Ovary (tissue), 7 donors: ENCODE measurements at regions not wholly inside any gene's neighbourhood (a gene's known extent, or its start where the extent isn't known, plus 50 kb on each side); places are given as distances from the start of the nearest gene placed in this dataset.

Source experiments
- DNase-seq, 5 donors: peaks; one replicate each; pipeline ENCODE4 v3.0.0-alpha.2; 2019 to 2020
- H3K27ac ChIP-seq, 2 donors: fragments of 200-600 bp; one replicate each; pipeline versions ENCODE4 v1.5.1 to v1.8.0; 2019 to 2022
- H3K27me3 ChIP-seq: fragments of 200-600 bp; one replicate; pipeline ENCODE4 v1.8.0; 2022
- H3K36me3 ChIP-seq: fragments of 200-600 bp; sonication (generic); one replicate; pipeline ENCODE4 v1.5.1; 2019
- H3K4me1 ChIP-seq: one replicate; pipeline ENCODE4 v1.8.1; 2013; ENCODE audit warnings: mild to moderate bottlenecking, moderate library complexity; ENCODE audit not compliant: insufficient read depth
- H3K4me3 ChIP-seq: fragments of 200-600 bp; sonication (generic); one replicate; pipeline ENCODE4 v1.5.1; 2017
- H3K9me3 ChIP-seq, 2 donors: fragments of 200-600 bp in 1 of 2; sonication (generic) in 1 of 2; one replicate each; pipeline versions ENCODE4 v1.5.1 to v1.8.1; 2013 to 2019; ENCODE audit warnings: mild to moderate bottlenecking in 1 of 2, moderate library complexity in 1 of 2
- EP300 ChIP-seq: sonication (generic); formaldehyde crosslinking; IDR thresholded peaks from one replicate; pipeline ENCODE4 v1.6.1; 2017; ENCODE audit warnings: antibody characterized with exemption
- POLR2A ChIP-seq: fragments of 450-650 bp; IDR thresholded peaks from one replicate; pipeline ENCODE4 v1.6.1; 2017; ENCODE audit warnings: antibody characterized with exemption, mild to moderate bottlenecking, moderate library complexity
- WGBS, 3 donors: extraction: QIAGEN DNeasy Blood & Tissue Kit in 1 of 3; methylation state at CpG; one replicate each; pipeline versions ENCODE4 v1.1.5 to v1.1.7; 2013 to 2017; 5-methylcytosine and 5-hydroxymethylcytosine counted together
- intact Hi-C, 4 donors: fragments of 100-400 bp; cut with DNase I; formaldehyde crosslinking; loops; one replicate each; pipeline versions ENCODE4 v1.11.0 to v1.15.1; 2022 to 2023
- TF ChIP-seq, protein P1 (sequence below), 3 donors: fragments of 450-650 bp in 2 of 3; fragments of 200-600 bp in 1 of 3; IDR thresholded peaks; one replicate each; pipeline versions ENCODE4 v1.5.1 to v1.8.0; 2016 to 2022; ENCODE audit warnings: antibody characterized with exemption in 3 of 3, mild to moderate bottlenecking in 1 of 3
- donor health status: DM: no; HTN: no; CAD: no; lungs with moderate emphysema.
- donor health status: DM: no; HTN: no; CAD: no.
- donor health status: Bipolar disorder and iron deficiency.
- donor health status: DM: no; HTN: no; CAD: no.
- donor health status: DM: yes; HTN: yes; CAD: no.

DNA sequence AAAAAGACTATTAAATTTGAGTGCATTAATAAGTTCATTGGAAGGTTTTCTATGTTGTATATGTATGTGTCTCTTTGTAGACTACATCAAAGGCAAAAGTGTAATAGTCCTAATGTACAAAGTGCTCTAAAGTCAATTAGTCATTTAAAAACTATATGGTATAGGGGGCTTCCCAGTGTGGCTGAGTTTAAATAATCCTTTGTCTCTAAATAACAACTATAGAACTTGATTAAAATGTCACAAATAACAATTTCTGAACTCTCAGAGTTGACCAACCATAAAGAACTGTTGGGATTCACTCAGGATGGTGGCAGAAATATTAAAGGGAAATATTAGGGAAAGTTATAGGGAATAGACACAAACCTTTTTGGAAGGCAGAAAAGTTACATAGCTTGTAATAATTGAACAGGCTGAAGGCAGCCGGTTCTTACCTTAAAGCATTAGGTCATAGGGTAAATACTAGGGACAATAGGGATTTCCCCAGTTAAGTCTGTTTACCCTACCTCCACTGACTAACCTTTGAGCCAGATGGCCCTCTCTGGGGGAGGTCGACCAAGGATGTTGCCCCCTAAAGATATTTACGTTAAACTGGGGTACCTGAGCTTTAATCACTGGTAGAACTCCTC lies 1054.2 kb downstream of the ARAP2 start:
- Histone ChIP-seq H3K4me3 (no peak overlapping the region), H3K36me3 (peaks cover 2% of the 10 kb centered on the region), H3K9me3 (no peaks in the 10 kb centered on the region), H3K27ac (no peak overlapping the region), H3K27me3 (peaks cover 3% of the 10 kb centered on the region), H3K4me1 (no peaks in the 10 kb centered on the region)
- intact Hi-C loops = no loop called here
- WGBS, 3 donors = 50 to 56% (median 54%) methylated on average over 3 of the region's 3 CpGs
- no peak for TF ChIP-seq POLR2A
- TF ChIP-seq, protein P1, sequence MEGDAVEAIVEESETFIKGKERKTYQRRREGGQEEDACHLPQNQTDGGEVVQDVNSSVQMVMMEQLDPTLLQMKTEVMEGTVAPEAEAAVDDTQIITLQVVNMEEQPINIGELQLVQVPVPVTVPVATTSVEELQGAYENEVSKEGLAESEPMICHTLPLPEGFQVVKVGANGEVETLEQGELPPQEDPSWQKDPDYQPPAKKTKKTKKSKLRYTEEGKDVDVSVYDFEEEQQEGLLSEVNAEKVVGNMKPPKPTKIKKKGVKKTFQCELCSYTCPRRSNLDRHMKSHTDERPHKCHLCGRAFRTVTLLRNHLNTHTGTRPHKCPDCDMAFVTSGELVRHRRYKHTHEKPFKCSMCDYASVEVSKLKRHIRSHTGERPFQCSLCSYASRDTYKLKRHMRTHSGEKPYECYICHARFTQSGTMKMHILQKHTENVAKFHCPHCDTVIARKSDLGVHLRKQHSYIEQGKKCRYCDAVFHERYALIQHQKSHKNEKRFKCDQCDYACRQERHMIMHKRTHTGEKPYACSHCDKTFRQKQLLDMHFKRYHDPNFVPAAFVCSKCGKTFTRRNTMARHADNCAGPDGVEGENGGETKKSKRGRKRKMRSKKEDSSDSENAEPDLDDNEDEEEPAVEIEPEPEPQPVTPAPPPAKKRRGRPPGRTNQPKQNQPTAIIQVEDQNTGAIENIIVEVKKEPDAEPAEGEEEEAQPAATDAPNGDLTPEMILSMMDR (IDR thresholded peaks at IDR 0.05) = no peak
- no peak for TF ChIP-seq EP300
- no peak for DNase-seq

DNA sequence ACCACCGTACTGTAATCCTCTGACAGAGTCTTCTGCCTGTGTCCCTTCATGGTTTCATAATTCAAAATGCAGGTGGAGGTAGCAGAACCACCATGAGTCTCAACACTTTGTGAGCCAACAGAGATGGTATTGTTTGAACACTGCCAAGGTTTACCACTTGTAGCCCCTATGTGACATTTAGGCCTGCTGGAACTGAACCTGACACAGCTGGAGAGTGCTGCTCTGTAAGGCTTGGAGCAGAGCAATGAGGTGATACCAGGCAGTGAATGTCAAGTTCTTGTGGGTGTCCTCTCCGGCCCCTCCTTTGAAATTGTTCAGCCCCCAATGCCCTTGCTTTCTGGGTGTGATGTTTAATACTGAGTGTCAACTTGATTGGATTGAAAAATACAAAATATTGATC lies 1042.9 kb downstream of the ARAP2 start:
- intact Hi-C loops = no loop called here
- H3K9me3 ChIP-seq = no peaks in the 10 kb centered on the region
- H3K27me3 ChIP-seq = no peaks in the 10 kb centered on the region
- H3K4me3 ChIP-seq = no peak overlapping the region
- no peak for TF ChIP-seq EP300
- no peak for TF ChIP-seq POLR2A
- TF ChIP-seq, protein P1 (IDR thresholded peaks at IDR 0.05) = no peak
- H3K36me3 ChIP-seq = no peaks in the 10 kb centered on the region
- no peak for DNase-seq
- 81 to 94% (median 85%) methylated on average over 2 of the region's 2 CpGs for WGBS, 3 donors
- H3K4me1 ChIP-seq = no peaks in the 10 kb centered on the region
- H3K27ac ChIP-seq = no peak overlapping the region

DNA sequence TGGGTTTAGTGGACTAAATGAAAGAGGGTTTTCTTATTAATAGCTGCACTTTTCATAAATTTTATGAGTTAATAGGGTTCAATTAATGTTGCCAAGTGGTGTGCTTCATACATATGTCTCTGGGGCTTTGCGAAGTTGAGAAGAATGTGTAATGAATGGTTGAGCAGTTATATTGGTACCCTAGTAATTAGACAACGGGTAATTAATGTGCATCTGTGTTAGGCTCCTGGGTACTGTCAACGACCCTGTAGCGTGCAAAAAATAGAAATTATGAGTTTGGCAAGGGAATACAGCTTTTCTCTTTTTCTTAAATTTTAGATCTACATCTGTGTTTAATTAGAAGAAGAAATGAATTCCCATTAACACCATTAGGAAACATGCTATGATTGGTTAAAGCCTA lies 1027.7 kb downstream of the ARAP2 start:
- no peaks in the 10 kb centered on the region for H3K36me3 ChIP-seq
- H3K4me1 ChIP-seq = no peaks in the 10 kb centered on the region
- no peaks in the 10 kb centered on the region for H3K9me3 ChIP-seq
- no peak for DNase-seq
- TF ChIP-seq EP300 = no peak
- TF ChIP-seq, protein P1 (IDR thresholded peaks at IDR 0.05) = no peak
- TF ChIP-seq POLR2A = no peak
- intact Hi-C loops = no loop called here
- no peak overlapping the region for H3K4me3 ChIP-seq
- H3K27me3 ChIP-seq = no peaks in the 10 kb centered on the region
- WGBS, 3 donors = 75 to 76% (median 76%) methylated on average over 4 of the region's 4 CpGs
- no peak overlapping the region for H3K27ac ChIP-seq

DNA sequence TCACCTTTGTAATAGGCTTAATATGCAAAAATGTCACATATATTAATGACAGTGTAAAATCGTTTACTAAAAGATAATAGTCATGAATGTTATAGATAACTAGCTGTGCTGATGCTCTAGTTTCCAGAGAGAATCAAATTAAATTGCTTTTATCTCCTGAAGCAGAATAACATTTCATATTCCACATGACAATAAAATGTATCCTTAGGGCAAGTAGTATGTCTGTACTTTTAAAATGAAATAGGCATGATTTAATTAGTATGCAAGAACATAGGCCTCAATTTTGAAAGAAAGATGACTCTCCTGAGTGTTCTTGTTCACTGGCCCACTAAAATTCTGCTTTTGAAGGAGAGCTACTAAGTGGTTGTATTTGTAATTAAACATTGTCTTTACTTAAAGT lies 1027.0 kb downstream of the ARAP2 start:
- Histone ChIP-seq H3K4me1 (no peaks in the 10 kb centered on the region), H3K9me3 (no peaks in the 10 kb centered on the region), H3K27ac (no peak overlapping the region), H3K36me3 (no peaks in the 10 kb centered on the region), H3K4me3 (no peak overlapping the region), H3K27me3 (no peaks in the 10 kb centered on the region)
- TF ChIP-seq EP300 (no peak), POLR2A (no peak)
- TF ChIP-seq, protein P1 (IDR thresholded peaks at IDR 0.05) = no peak
- no peak for DNase-seq
- 12 to 25% (median 16%) methylated on average over 1 of the region's 1 CpG for WGBS, 3 donors
- intact Hi-C loops = no loop called here
